CD4-positive, alpha-beta T cell treated with Interleukin-12 subunit alpha and Interleukin-12 subunit beta, for 1 hour (primary cell): ENCODE measurements at regions not wholly inside any gene's neighbourhood (a gene's known extent, or its start where the extent isn't known, plus 50 kb on each side); places are given as distances from the start of the nearest gene placed in this dataset.
"Not testable (repeated sequence)": the region's sequence is repeated elsewhere in the genome, so short reads cannot be mapped to it uniquely, and the experiment has no call there.

Experiments used
- DNase-seq: peaks from one replicate; pipeline ENCODE4 v3.0.0-alpha.2; 2020

- DNase-seq = no peak
Measured at GRCh38 chr16:52050418-52050817, 496.5 kb downstream of the TOX3 start.

- DNase-seq = no peak
Measured at GRCh38 chr16:52035436-52035835, 511.5 kb downstream of the TOX3 start.

GRCh38 chr16:52034830-52035229, 512.1 kb downstream of the TOX3 start:
- no peak for DNase-seq

DNA sequence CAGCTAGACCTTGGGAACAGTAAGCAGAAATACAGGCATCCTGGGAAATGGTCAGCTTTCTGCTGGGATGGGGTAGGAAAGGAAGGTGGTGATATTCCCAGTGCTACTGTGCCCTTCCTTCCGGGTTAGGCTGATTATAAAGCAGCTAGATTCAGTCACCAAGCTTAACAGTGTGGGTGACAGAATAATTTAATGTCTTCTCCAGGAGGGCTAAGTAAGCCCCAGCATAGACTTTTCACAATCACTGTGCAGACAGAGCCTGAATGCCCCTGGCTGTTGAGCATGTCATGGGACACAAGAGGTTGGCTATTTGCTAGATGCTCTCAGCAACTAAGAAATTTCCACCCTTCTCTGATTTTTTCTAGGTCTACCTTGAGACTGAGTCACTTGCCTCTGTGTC, 513.0 kb downstream of the TOX3 start:
- no peak for DNase-seq

DNA sequence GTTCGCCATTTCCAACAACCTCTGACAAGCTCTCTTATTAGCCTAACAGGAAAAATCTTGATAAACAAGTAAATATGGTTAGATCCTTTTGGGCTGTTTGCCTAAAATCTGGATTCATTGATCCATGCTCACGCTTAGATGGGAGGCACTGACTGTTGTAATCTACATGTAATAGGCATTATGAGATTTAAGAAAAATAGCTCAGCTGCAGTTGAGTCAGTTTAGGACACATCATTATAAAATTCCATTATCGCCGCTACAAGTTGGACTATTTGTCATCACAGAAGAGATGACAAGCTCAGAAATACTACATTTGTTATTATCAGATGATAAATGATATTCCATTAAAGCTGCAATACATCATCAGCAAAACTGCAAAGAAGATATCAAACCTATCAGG, 524.0 kb downstream of the TOX3 start:
- DNase-seq = no peak

GRCh38 chr16:52022177-52022576, 524.8 kb downstream of the TOX3 start:
- DNase-seq = no peak

DNA sequence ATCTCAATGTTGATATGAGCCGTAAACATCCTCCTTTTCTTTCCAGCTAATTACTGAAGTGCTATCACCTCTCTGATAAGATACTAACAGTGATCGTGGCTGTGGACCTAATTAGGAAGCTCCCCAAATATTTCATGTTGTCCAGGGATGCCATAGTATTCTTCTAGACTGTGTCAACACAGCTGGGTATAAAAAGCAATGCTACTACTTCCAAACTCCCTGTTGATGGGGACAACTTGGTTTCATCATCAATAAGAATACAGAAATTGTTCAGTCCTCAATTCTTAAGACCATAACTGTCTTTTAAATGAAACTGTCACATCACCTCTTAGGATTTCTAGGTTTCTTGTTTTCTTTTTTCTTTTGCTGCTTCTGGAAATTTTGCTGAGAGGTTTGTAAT, 530.6 kb downstream of the TOX3 start:
- DNase-seq = no peak

DNA sequence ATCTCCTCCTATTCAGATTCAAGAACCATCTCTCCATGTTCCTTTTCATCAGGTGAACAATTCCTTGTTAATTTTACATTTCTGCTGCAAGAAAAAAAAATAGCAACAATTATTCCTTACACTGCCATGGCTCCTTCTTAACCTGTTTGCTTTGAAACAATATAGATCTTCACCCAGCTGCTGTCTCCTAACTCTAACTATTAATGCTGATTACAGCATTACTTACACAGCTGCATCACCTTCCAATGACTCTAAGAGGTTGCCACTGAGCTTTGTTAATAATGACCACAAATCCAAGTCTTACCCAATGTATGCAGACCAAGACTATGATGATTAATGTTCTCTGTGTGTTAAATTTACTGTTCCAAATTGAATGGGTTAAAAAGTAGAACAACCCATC, 541.4 kb downstream of the TOX3 start:
- DNase-seq = no peak

DNA sequence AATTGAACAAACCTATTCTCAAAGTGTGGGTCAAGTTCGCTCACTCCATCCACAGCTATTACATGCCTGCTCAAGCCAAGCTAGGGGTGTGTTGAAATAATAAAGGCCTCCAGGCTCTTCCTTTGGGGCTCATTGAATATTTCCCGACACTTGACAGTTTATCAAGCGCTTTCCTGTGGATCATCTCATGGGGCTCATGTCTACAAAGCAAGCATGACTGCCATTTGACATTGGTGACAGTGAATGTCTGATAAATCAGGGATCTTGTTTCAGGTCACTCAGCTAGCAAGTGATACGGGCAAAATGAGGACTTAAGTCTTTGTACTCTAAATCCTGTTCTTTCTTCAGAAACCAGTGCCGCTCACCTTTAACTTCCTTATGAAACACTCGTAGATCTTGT, 542.6 kb downstream of the TOX3 start:
- DNase-seq = no peak

GRCh38 chr16:52002026-52002425, 544.9 kb downstream of the TOX3 start:
- DNase-seq = no peak

- no peak for DNase-seq
Measured at GRCh38 chr16:51996516-51996915, 550.4 kb downstream of the TOX3 start.

DNA sequence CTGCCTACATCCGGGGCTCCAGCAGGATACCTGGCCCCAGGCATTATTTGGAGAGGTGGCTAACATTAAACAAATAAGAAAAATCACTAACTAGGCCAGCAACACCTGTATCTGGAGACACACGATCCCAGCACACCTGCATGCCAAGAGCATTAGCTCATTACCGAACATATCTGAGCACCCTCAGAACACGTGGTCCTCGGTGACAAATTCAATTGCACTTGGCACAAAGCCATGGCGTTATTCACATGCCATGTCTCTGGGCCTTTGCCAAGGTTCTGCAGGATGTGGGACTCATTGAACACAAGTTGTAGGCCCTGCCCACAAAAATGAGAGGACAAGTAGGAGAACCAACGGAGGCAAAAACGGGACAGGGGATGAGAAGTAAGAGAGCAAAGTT, 552.3 kb downstream of the TOX3 start:
- DNase-seq = no peak

GRCh38 chr16:51989637-51990230, 557.2 kb downstream of the TOX3 start:
- no peak for DNase-seq

- no peak for DNase-seq
Measured at GRCh38 chr16:51988977-51989376, 558.0 kb downstream of the TOX3 start.

- no peak for DNase-seq
Measured at GRCh38 chr16:51987519-51987918, 559.4 kb downstream of the TOX3 start.

GRCh38 chr16:51986717-51987116, 560.2 kb downstream of the TOX3 start:
- DNase-seq = no peak

DNA sequence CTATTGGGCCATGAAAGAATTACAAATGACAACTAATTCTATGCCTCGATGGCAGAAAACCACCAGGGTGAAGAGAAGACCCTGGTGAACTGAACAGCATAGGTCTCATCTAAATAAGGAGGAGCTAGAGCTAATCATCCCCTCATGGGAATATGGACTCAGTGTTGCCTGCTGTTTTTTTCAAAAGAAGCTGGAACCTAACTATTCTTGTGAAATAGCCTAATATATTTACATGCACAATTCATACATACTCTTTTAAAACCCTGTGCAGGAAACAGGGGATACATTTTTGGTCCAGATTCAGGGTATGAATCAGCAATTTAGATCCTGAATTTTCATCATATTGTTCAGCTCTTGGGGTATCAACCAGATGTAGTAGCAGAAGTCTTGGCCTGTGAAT, 560.6 kb downstream of the TOX3 start:
- no peak for DNase-seq

GRCh38 chr16:51985126-51985525, 561.8 kb downstream of the TOX3 start:
- no peak for DNase-seq

DNA sequence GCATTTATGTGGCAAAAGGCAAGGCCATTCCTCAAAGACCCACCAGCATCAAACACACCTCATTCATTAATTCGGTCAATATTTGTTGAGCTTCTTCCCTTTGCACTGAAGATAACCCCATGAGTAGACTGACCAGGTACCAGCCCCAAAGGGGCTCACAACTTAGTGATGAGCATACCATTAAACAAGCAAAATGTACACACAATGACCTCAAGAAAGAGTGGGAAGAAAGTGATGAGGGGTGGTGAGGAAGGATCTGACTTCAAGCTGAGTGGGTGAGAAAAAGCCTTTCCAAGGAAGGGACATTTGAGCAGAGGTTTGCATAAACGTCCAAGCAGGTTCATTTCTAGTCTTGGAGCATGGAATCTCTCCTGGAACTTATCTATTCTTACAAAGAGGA, 562.5 kb downstream of the TOX3 start:
- no peak for DNase-seq

DNA sequence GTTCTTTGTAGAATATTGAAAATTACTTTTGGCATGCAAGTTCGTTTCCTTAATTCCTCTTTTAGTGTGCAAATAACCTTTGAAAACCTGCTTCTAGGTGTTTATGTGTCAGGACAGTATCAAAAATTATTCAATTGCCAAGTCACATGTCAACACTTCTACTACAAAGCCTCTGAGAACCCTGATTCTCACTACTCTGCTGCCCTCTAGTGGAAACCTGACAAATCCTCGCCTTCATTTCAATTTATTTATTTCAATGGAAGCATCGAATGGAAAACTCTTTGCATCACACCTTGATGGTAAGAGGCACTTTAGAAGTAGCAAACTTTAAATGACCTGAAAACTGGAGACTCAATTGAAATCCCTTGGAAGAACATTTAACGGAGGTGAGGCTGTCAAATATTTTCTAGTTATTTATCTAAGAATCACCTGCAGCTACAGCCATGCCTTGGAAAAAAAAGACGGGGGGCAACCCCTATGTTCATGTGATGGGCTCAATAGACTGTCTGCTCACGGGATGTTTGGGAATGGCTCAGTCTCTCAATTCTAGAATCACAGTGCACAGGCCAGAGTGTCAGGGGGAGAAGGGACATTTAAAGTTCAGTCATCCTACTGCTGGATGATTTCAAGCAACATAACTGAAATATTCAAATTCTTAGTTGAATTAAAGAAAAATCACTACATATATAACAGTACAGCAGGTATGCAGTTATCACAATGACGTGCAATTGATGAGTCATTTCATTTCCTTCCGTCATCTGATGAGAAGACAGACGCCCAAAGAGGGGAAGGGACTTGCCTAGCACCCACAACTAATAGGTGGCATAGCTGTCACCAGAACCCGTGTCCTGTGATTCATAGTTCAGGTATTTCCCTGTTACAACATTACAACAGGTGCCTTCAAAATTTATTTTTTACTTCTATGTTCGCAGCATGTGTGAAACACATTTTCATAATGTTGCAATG, 563.9 kb downstream of the TOX3 start:
- DNase-seq = peak; percentile 18

GRCh38 chr16:51981725-51982124, 565.2 kb downstream of the TOX3 start:
- DNase-seq = no peak

DNA sequence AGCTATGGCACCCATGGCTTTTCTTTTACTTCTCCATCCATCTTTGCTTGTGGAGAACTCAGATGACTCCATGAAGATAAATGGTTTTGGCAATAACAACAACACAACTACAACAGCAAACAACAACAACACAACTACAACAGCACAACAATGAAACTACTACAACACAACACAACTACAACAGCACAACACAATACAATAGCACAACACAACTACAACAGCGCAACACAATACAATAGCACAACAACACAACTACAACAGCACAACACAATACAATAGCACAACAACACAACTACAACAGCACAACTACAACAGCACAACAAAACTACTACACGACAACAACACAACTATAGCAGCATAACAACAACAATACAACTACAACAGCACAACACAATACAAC, 569.4 kb downstream of the TOX3 start:
- DNase-seq = not testable (repeated sequence)

- DNase-seq = no peak
Measured at GRCh38 chr16:51971184-51971583, 575.8 kb downstream of the TOX3 start.

DNA sequence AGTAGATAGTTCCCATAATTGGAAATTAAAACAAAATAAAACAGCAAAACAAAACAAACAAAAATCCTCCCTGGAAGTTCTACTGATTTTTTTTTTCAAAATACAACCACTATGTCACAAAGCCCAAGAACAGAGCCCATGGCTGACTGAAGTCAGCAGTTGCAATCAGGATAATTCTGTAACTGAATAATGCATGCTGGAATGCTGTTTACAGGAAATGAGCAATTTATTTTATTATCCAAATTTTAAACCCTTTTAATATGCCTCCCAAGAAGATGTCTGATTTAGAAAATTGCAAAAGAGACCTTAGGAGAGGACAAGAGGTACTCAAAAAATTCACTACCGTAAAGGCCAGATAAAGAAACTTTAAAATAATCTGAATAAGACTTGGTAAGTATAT, 578.2 kb downstream of the TOX3 start:
- no peak for DNase-seq

- DNase-seq = no peak
Measured at GRCh38 chr16:51967646-51968045, 579.3 kb downstream of the TOX3 start.
